ENCODE measurements at regions not wholly inside any gene's neighbourhood (a gene's known extent, or its start where the extent isn't known, plus 50 kb on each side); places are given as distances from the start of the nearest gene placed in this dataset.

DNA sequence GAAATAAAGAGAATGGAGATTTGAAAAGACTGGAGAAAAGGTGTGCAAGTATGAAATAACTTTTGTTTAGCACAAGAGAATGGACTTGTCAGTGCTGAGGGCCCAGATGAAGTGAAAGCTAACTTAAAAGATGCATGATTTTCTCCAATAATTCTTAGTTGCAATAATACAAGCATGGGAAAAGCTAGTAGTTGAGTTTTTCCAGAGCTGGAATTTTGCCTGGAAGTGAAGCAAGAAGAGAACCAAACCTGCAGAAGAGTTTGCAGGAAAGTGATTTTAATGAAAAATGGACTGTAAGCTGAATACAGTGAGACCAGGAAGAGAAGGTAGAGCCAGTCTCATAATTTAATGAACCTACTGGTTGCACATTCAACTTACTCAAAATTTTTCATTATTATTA, 69.3 kb upstream of the FSCB start:
- Histone ChIP-seq H3K36me3 (replicated peaks in 1 of 2; ENCODE audit: control insufficient read depth in 2 of 2, insufficient read depth in 2 of 2, low read length in 2 of 2) (no peaks in the 10 kb centered on the region), H4K91ac (ENCODE audit: low read depth, low read length, poor library complexity) (no peak overlapping the region), H4K8ac (ENCODE audit: low read depth, low read length) (no peak overlapping the region), H3K9me3 (replicated peaks in 1 of 2; ENCODE audit: control insufficient read depth in 2 of 2, insufficient read depth in 1 of 2, low read depth in 1 of 2, low read length in 2 of 2) (no peaks in the 10 kb centered on the region), H3K23ac (ENCODE audit: low read depth, low read length, poor library complexity) (no peak overlapping the region), H2BK120ac (ENCODE audit: low read depth, low read length) (no peak overlapping the region), H3K4me2 (ENCODE audit: insufficient read depth, low read length, poor library complexity, severe bottlenecking) (no peak overlapping the region), H2BK15ac (ENCODE audit: low read length) (no peak overlapping the region), H2BK5ac (ENCODE audit: low read length) (no peak overlapping the region), H3K14ac (ENCODE audit: low read length) (no peak overlapping the region), H3K27ac (replicated peaks; ENCODE audit: low read length) (no peak overlapping the region), H3K4me3 (ENCODE audit: low read length in 2 of 2) (no peak overlapping the region), H3K4me1 (ENCODE audit: control insufficient read depth in 2 of 2, insufficient read depth in 1 of 2, low read depth in 1 of 2, low read length in 2 of 2) (no peaks in the 10 kb centered on the region), H3K9ac (ENCODE audit: low read depth, low read length, poor library complexity) (no peak overlapping the region), H2AK5ac (ENCODE audit: low read depth, low read length) (no peak overlapping the region), H3K79me1 (ENCODE audit: low read depth, low read length) (no peaks in the 10 kb centered on the region), H2BK12ac (ENCODE audit: low read length) (no peak overlapping the region), H3K27me3 (ENCODE audit: control insufficient read depth in 3 of 3, insufficient read depth in 3 of 3, low read depth in 1 of 3, low read length in 3 of 3) (no peaks in the 10 kb centered on the region), H3K18ac (ENCODE audit: low read length) (no peak overlapping the region), H3K4ac (ENCODE audit: low read length) (no peak overlapping the region), H2AFZ (ENCODE audit: low read length) (no peak overlapping the region)
- DNase-seq (ENCODE audit: low spot score) = no peak

DNA sequence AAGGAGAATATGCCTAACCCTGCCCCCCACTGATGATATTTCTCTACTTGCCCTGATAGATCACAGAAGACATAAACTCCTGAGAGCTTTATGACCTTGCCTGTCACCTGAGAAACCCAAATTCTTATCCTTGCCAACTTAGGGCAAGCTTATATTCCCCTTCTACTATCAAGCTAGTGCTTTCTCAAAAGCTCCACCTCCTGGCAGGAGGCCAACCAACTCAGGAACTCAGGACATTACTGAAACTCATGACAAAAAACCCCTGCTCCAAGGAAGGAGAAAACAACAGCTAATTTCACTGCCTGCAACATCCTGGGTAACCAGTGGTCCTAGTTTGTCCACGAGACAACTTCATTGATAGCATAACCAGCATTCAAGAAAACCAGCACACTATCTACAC, 60.9 kb upstream of the FSCB start:
- no peaks in the 10 kb centered on the region for H3K79me1 ChIP-seq (ENCODE audit: low read depth, low read length)
- no peak overlapping the region for H2BK5ac ChIP-seq (ENCODE audit: low read length)
- H2BK12ac ChIP-seq (ENCODE audit: low read length) = no peak overlapping the region
- H4K8ac ChIP-seq (ENCODE audit: low read depth, low read length) = no peak overlapping the region
- H3K36me3 ChIP-seq (replicated peaks in 1 of 2; ENCODE audit: control insufficient read depth in 2 of 2, insufficient read depth in 2 of 2, low read length in 2 of 2) = no peaks in the 10 kb centered on the region
- H2BK120ac ChIP-seq (ENCODE audit: low read depth, low read length) = no peak overlapping the region
- no peaks in the 10 kb centered on the region for H3K27me3 ChIP-seq (ENCODE audit: control insufficient read depth in 3 of 3, insufficient read depth in 3 of 3, low read depth in 1 of 3, low read length in 3 of 3)
- no peak overlapping the region for H3K18ac ChIP-seq (ENCODE audit: low read length)
- H3K9ac ChIP-seq (ENCODE audit: low read depth, low read length, poor library complexity) = no peak overlapping the region
- no peak overlapping the region for H2BK15ac ChIP-seq (ENCODE audit: low read length)
- no peaks in the 10 kb centered on the region for H3K4me1 ChIP-seq (ENCODE audit: control insufficient read depth in 2 of 2, insufficient read depth in 1 of 2, low read depth in 1 of 2, low read length in 2 of 2)
- no peak overlapping the region for H3K4ac ChIP-seq (ENCODE audit: low read length)
- H3K23ac ChIP-seq (ENCODE audit: low read depth, low read length, poor library complexity) = no peak overlapping the region
- no peak overlapping the region for H4K91ac ChIP-seq (ENCODE audit: low read depth, low read length, poor library complexity)
- no peak overlapping the region for H2AFZ ChIP-seq (ENCODE audit: low read length)
- H3K14ac ChIP-seq (ENCODE audit: low read length) = no peak overlapping the region
- no peaks in the 10 kb centered on the region for H3K9me3 ChIP-seq (replicated peaks in 1 of 2; ENCODE audit: control insufficient read depth in 2 of 2, insufficient read depth in 1 of 2, low read depth in 1 of 2, low read length in 2 of 2)
- WGBS, 2 donors (ENCODE audit: extremely low coverage in 2 of 2, insufficient read length in 2 of 2, insufficient replicate concordance in 1 of 2) = no CpG with 5 or more reads among the region's 1 CpG
- no peak overlapping the region for H3K4me3 ChIP-seq (ENCODE audit: low read length in 2 of 2)
- no peak overlapping the region for H2AK5ac ChIP-seq (ENCODE audit: low read depth, low read length)
- no peak overlapping the region for H3K4me2 ChIP-seq (ENCODE audit: insufficient read depth, low read length, poor library complexity, severe bottlenecking)
- no peak for DNase-seq (ENCODE audit: low spot score)
- H3K27ac ChIP-seq (replicated peaks; ENCODE audit: low read length) = no peak overlapping the region

DNA sequence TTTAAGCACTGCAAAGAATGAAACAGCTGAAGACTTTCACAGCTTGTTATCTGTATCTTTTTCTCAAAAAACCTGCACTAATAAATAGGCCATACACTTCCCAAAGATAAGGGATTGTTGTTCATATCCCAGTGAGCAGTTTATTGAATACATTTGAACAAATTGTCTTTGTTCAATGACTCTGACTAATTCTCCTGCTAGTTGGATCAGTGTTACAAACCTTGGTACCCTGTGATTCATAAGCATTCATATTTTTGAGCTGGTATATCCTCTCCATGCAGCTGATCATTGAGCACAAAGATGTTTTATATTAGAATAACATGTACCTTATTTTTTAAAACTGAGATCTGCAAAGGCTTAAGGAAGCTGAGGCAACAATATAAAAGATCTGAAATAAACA, 58.9 kb upstream of the FSCB start:
- Histone ChIP-seq H3K4me3 (ENCODE audit: low read length in 2 of 2) (no peak overlapping the region), H3K36me3 (replicated peaks in 1 of 2; ENCODE audit: control insufficient read depth in 2 of 2, insufficient read depth in 2 of 2, low read length in 2 of 2) (no peaks in the 10 kb centered on the region), H3K9me3 (replicated peaks in 1 of 2; ENCODE audit: control insufficient read depth in 2 of 2, insufficient read depth in 1 of 2, low read depth in 1 of 2, low read length in 2 of 2) (no peaks in the 10 kb centered on the region), H2BK120ac (ENCODE audit: low read depth, low read length) (no peak overlapping the region), H2BK15ac (ENCODE audit: low read length) (no peak overlapping the region), H4K8ac (ENCODE audit: low read depth, low read length) (no peak overlapping the region), H3K9ac (ENCODE audit: low read depth, low read length, poor library complexity) (no peak overlapping the region), H4K91ac (ENCODE audit: low read depth, low read length, poor library complexity) (no peak overlapping the region), H2AK5ac (ENCODE audit: low read depth, low read length) (no peak overlapping the region), H3K14ac (ENCODE audit: low read length) (no peak overlapping the region), H3K79me1 (ENCODE audit: low read depth, low read length) (no peaks in the 10 kb centered on the region), H2BK5ac (ENCODE audit: low read length) (no peak overlapping the region), H3K4me1 (ENCODE audit: control insufficient read depth in 2 of 2, insufficient read depth in 1 of 2, low read depth in 1 of 2, low read length in 2 of 2) (no peaks in the 10 kb centered on the region), H3K18ac (ENCODE audit: low read length) (no peak overlapping the region), H3K27me3 (ENCODE audit: control insufficient read depth in 3 of 3, insufficient read depth in 3 of 3, low read depth in 1 of 3, low read length in 3 of 3) (no peaks in the 10 kb centered on the region), H3K4me2 (ENCODE audit: insufficient read depth, low read length, poor library complexity, severe bottlenecking) (no peak overlapping the region), H2AFZ (ENCODE audit: low read length) (no peak overlapping the region), H3K27ac (replicated peaks; ENCODE audit: low read length) (no peak overlapping the region), H3K23ac (ENCODE audit: low read depth, low read length, poor library complexity) (no peak overlapping the region), H3K4ac (ENCODE audit: low read length) (no peak overlapping the region), H2BK12ac (ENCODE audit: low read length) (no peak overlapping the region)
- no peak for DNase-seq (ENCODE audit: low spot score)

DNA sequence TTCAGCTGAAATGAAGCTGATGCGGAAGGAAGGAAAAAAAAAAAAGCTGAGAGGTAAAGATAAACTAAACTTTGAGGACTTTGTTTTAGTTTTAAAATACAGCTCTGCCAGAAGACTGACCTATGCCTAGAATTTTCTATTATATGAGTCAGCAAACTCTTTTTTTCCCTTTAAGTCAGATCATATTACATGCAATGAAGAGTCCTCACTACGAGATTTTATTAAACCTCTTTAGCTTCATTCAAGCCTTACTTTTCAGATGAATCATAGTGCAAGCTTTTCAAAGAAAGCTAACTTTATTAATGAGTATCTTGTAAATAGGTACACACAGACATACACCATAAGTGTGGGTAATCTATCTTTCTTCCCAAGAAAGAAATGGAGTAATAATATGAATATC, 57.8 kb upstream of the FSCB start:
- Histone ChIP-seq H3K79me1 (ENCODE audit: low read depth, low read length) (no peaks in the 10 kb centered on the region), H4K91ac (ENCODE audit: low read depth, low read length, poor library complexity) (no peak overlapping the region), H3K9me3 (replicated peaks in 1 of 2; ENCODE audit: control insufficient read depth in 2 of 2, insufficient read depth in 1 of 2, low read depth in 1 of 2, low read length in 2 of 2) (no peaks in the 10 kb centered on the region), H2BK5ac (ENCODE audit: low read length) (no peak overlapping the region), H3K27ac (replicated peaks; ENCODE audit: low read length) (no peak overlapping the region), H3K14ac (ENCODE audit: low read length) (no peak overlapping the region), H2BK12ac (ENCODE audit: low read length) (no peak overlapping the region), H3K4me3 (ENCODE audit: low read length in 2 of 2) (no peak overlapping the region), H2BK15ac (ENCODE audit: low read length) (no peak overlapping the region), H3K18ac (ENCODE audit: low read length) (no peak overlapping the region), H2BK120ac (ENCODE audit: low read depth, low read length) (no peak overlapping the region), H3K23ac (ENCODE audit: low read depth, low read length, poor library complexity) (no peak overlapping the region), H2AK5ac (ENCODE audit: low read depth, low read length) (no peak overlapping the region), H3K4ac (ENCODE audit: low read length) (no peak overlapping the region), H3K27me3 (ENCODE audit: control insufficient read depth in 3 of 3, insufficient read depth in 3 of 3, low read depth in 1 of 3, low read length in 3 of 3) (no peaks in the 10 kb centered on the region), H3K9ac (ENCODE audit: low read depth, low read length, poor library complexity) (no peak overlapping the region), H3K4me1 (ENCODE audit: control insufficient read depth in 2 of 2, insufficient read depth in 1 of 2, low read depth in 1 of 2, low read length in 2 of 2) (no peaks in the 10 kb centered on the region), H2AFZ (ENCODE audit: low read length) (no peak overlapping the region), H4K8ac (ENCODE audit: low read depth, low read length) (no peak overlapping the region), H3K36me3 (replicated peaks in 1 of 2; ENCODE audit: control insufficient read depth in 2 of 2, insufficient read depth in 2 of 2, low read length in 2 of 2) (no peaks in the 10 kb centered on the region), H3K4me2 (ENCODE audit: insufficient read depth, low read length, poor library complexity, severe bottlenecking) (no peak overlapping the region)
- DNase-seq (ENCODE audit: low spot score) = no peak
- WGBS, 2 donors (ENCODE audit: extremely low coverage in 2 of 2, insufficient read length in 2 of 2, insufficient replicate concordance in 1 of 2) = no CpG with 5 or more reads among the region's 2 CpGs
